GM19043 (cell line): ENCODE measurements at regions not wholly inside any gene's neighbourhood (a gene's known extent, or its start where the extent isn't known, plus 50 kb on each side); places are given as distances from the start of the nearest gene placed in this dataset.
"Not testable (repeated sequence)": the region's sequence is repeated elsewhere in the genome, so short reads cannot be mapped to it uniquely, and the experiment has no call there.

Experiments
- ATAC-seq: cut with Tn5 transposase; IDR thresholded peaks from one replicate; pipeline ENCODE4 v1.9.1; 2021; ENCODE audit warnings: low read depth; ENCODE audit not compliant: unreplicated experiment

DNA sequence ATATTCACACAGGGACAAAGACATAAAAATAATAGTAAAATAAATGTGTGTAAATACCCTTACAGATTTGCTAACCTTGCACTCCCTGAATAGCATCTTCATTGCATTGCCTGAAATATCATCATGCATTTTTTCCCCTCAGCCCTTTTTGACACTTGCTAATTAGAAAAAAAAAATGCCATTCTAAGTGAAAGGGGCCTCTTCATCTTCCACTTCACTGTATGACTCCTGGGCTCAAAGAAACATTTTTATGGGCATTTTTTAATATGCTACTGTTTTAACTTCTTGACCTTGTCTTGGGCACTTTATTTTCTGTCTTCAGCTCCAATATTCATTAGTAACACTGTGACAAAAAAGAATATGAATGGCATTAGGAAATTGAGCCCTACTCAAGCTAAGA, 1424.4 kb downstream of the CDH8 start:
- no peak for ATAC-seq

DNA sequence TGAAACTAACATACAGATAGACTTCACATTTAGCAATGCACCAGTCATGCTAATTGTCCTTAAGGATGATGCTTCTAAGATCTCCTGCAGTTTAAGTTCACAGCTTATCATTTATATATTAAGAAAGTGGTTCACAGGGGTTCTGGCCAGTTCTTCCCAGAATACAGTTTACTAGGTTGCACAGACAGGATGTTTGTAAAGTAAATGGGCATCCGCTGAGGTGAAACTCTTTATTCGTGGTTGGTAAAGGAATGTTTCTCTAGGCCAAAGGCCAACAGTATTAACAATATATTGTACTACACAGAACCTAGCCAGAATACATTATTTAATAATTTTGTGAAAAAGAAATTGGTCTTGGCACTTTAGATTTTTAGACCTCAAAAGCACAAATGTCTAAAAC, 1427.3 kb downstream of the CDH8 start:
- ATAC-seq = no peak

DNA sequence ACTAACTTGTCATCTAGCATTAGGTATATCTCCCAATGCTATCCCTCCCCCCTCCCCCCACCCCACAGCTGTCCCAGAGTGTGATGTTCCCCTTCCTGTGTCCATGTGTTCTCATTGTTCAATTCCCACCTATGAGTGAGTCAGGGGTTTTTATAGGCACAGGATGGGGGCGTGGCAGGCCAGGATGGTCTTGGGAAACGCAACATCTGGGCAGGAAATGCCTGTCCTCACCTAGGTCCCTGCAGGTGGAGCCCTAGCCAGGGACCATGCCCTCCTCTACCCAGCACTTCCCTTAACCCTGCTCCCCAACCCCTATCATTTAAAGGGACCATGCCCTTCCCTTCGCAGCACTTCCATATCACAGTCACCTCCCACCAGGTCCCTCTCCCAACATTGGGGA, 1430.6 kb downstream of the CDH8 start:
- not testable (repeated sequence) for ATAC-seq

DNA sequence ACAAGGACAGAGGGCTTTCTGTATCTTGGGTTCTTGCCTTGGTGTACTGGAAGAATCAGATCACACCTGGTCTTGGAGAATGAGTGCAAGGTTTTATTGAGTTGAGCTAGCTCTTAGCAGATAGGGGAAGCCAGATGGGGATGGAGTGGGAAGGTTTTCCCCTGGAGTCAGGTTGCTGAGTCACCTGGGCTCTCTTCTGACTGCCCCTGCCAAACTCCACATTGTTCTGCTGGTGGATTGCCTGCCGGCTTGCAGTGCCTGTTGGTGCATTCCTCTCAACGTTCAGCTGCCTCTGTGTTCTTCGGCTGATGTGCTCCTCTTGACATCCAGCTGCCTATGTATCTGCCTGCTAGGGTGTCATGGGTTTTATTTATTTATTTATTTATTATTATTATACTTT, 1431.1 kb downstream of the CDH8 start:
- ATAC-seq = no peak

DNA sequence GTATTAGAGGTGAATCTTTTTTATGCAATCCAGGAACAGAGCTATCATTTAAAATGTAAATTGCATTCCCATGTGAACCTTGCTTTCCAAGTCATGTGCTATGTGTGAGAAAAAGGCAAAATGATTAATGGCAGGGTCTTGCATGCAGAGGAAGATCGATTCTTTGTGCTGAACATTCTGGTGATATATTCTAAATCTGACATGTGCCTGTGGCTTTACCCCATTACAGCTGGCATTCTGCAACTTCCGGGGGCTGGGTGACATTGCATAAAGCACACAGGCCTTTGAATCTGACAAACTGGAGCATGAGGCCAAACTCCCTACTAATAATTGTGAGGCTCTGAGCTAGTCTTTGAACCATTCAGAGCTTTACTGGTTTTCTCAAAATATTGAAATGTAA, 1449.7 kb downstream of the CDH8 start:
- ATAC-seq = no peak

DNA sequence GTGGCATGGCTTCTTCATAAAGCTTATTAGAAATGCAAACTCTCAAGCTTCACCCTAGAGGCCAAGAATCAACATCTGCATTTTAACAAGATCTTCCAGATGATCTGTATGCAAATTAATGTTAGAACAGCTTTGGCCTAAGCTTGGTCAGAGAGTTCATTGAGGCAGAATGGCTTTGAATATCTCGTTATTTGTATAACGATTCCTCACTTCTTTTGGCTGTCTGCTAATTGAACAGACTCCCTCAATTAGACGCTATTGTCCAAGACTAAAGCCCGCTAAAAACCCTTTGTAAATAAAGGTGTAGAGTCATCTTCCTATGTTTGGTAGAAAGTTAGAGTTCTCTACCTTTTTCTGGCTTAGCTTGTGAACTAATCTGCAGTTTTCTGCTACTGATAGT, 1453.7 kb downstream of the CDH8 start:
- no peak for ATAC-seq

DNA sequence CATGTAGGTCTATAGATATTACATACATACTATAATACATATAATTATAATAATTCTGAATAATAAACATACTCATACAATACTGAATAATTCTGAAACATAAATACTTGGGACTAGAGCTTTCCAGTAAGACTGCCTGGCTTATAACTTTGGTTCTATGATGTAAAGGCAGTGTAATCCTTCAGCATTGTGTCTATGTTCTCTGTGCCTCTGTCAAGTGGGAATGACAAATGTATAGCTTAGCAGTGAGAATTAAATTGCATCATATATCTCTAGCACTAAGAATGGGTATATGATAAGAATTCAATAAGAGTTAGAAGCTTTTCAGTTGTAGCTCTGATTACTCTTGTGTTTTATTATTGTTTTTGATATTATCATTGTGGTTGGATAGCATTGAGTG, 1469.3 kb downstream of the CDH8 start:
- no peak for ATAC-seq

DNA sequence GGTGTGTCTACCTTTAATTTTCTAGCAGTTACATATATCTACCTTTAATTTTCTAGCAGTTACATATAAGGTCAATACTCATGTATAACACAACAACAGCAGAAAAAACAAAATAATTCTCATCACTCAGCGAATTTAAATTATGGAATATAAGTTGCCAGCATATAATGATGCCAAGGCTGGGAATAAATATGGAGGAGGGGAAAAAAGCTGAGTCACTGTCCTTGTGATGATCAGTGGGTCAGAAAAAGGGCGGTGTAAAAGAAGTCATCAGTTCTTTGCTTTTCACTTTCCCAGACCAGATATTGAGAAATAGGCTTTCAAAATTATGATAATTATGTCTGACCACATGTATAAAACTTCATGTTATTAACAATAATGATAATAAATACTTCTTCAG, 1471.7 kb downstream of the CDH8 start:
- no peak for ATAC-seq

DNA sequence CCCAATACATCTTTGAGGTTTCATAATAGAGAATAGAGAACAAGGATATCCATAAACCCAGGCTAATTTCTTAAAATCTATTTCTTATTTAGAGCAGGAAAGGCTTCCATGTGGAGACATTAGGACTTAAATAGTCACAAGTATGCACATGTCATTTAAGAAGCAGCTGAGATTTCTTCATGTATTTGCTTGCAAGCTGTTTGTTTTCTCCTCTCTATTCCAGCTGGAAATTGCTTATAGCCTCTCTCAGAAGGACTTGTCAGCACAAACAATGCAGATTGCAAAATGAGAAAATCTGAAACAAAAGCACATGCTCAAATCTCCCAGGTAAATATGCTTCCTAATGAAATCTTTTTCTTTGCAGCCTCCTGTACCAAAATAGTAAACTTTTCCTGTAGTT, 1473.1 kb downstream of the CDH8 start:
- ATAC-seq = no peak

DNA sequence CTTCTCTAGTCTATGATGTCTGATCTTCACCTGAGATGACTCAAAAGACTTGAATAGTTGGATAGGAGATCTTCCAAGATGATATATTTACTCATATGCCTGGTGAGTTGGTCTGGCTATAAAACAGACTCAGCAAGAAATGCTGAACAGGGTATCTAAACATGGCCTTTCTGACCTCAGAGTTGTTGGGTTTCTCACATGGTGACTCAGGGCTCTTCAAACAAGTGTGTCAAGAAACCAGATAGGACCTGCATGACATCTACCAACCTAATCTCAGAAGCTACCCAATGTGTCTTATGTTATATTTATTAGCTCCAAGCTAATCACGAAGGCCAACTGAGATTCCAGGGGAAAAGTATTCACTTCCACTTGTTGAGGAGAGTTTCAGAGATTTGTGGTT, 1477.3 kb downstream of the CDH8 start:
- no peak for ATAC-seq

DNA sequence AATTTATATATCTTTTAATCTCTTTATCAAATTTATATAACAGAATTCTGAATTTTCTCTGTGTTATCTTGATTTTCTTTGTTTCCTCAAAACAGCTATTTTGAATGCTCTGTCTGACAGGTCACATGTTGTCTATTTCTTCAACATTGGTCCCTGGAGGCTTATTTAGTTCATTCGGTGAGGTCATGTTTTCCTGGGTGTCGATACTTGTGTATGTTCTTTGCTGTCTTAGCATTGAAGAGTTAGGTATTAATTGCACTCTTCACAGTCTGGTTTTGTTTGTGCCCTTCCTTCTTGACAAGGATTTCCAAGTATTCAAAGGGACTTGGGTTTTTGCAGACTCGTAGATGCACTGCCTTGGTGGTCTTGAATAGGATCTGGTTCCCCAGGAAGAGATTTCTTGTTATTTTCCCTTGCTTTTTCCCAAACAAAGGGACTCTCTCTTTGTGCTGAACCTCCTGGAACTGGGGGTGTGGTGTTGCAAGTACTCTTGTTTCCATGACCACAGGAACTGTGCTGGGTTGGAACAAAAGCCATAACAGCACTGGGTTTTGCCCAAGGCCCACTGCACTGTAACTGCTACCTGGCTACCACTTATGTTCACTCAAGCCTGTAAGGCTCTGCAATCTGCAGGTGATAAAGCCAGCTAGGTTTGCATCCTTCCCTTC, 1483.0 kb downstream of the CDH8 start:
- no peak for ATAC-seq

DNA sequence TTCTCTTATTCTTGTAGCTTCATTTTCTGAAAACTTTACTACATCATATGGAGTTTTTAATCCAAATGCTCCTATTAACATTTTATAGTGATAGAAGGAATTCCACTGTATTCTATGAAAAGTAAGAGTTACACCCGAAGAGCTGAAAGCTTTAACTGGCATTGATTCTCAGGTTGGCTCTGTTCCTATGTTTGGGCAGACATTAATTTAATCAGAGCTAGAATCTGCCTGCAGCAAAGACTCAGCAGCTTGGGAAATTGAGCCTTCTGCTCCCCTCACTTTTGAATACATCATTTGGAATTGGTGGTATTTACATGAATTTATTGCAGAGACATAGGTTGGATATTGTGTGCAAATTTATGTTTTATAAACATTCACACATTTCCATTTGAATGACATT, 1494.7 kb downstream of the CDH8 start:
- no peak for ATAC-seq

DNA sequence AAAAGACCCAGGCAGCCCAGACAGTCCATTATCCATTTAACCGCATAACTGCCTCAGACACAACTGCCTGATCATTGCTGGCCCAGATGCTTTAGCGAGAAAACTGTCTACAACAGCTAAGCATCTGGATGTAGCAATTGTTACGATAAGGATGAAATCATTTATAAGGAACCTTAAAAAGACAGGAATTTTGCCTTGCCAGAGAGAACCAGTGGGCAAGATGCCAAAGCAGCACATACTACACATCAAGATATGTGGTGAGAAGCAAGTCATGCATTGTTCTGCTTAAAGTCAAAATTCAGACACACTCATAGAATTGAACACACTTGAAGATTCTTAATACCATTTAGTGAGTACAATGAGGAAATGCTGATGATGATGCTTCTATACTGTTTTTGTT, 1525.3 kb downstream of the CDH8 start:
- ATAC-seq = no peak

DNA sequence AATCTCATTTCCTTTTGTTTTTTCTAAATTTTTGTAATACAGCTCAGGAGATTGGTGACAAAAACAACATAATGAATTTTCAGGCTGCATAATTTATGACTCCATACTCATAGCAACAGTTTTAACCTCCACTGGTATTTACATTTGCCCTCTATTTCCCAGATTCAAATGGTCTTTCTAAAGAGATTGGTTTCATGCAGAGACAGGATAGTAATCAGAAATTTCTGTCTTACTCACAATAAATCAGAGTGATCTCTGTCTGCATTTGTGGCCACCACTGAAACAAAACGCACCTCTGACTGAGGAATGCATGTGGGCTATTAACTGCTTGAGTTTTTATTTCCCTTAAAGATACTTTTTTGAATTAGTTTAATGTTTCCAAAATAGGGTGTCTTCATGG, 1526.0 kb downstream of the CDH8 start:
- no peak for ATAC-seq

DNA sequence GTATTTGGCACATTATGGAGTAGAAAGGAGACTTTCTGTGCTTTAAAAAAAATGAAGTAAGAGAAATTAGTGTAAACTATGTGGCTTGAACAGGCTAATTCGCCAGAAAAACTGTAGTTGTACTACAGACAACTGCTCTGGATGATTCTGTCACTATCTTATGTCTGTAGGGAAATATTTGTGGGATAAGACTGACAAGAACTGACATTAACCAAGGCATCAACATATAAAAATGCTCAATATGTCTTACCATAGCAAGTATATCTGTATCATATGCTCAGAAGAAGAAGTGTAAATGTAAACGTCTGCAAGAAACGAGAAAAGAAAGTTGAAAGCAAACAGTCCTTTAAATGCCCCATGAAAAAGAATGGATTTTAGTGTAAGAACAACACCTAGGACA, 1545.0 kb downstream of the CDH8 start:
- ATAC-seq = no peak

DNA sequence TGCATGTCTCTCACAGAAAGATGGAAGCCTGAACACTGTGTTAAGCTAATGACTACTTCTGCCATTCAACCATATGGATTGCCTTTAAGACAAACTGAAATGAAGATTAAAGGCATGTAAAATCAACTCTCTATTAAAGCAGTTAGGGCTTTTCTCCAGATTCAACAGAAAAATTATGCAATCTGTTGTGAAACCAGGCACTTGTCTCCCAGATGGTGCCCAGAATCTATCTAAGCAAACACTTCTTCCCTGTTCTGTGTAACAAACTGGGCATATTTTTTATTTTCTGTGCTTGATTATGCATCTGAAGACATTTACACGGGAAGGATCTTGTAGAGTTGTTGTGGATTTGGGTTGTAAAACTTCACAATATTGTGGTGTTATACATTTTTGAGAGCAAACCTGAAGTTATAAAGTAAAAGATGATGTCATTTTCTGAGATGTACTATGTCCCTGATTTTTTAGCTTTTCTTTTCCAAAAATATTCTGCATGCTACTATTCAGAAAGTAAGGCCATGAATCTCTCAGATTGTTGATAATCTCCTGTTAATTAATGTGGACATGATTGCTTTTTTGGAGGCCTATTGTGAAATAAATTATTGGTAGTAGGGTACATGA, 1550.3 kb downstream of the CDH8 start:
- ATAC-seq = no peak

DNA sequence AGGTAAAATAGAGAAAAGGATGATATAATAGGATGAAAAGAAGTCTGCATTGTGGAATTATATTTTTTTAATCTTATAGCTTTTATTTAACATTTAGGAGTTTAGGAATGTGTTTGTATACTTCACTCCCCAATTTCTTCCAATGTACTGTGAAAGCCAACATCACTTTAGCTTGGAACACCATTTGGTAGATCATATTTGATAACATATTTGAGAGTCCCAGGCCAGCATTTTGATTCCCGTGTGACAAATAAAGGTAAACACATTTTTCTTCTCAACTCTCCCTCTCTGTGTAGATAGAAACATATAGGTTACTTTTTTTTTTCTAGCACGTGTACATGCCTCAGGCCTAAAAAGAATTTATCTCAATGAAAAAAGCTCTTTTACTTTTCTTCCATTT, 1551.3 kb downstream of the CDH8 start:
- no peak for ATAC-seq

DNA sequence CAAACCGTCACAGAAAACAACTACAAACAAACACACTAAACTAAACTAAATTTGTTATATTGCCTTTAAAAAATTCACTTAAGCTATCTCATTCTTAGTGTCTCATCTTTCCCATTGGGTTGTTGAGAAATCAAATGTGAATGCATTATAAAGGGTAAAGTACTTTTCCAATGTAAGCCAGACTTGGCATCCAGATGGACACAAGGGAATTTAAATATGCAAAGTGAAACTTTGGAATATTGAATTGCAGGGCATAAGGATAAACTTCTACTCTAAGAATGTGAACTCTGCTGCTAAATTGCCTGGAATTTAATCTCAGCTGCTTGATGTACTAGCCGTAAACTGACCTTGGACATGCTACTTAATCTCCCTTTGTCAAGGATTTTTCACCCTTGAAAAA, 1554.6 kb downstream of the CDH8 start:
- no peak for ATAC-seq

DNA sequence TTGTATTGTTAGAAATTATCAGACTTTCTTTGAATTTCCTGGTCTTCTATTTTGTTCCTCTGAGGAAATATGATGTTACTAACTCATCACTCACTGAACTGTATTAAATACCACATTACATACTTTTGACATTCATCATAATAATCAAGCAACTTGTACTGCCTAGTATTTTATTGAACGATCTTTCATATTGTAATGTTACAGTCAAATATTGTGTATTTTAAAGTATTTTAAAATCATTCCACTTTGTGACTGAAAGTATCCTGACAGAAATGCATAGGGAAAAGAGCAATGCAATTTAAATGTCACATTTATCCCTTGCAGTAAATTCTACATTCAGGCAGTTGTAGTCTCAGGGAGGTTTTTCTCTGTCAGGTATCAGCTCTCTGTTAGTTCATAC, 1557.4 kb downstream of the CDH8 start:
- no peak for ATAC-seq

DNA sequence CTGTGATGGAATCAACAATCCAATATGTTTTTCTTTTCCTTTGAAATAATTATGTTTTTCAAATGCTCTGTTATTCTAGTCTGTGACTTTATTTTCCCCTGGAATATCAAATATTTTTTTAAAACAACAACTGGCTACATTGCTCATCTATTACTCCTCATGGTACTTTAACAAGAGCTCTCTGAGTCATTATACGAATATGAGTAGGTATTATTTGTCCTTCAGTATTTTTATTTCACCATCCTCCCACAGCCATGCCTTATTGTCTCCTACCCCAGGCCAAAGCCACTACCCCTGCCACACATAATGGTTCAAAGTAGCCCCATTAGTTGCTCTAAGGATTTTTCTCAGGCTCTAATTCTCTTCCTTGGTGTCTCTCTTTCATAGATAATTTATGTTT, 1572.3 kb downstream of the CDH8 start:
- ATAC-seq = no peak

DNA sequence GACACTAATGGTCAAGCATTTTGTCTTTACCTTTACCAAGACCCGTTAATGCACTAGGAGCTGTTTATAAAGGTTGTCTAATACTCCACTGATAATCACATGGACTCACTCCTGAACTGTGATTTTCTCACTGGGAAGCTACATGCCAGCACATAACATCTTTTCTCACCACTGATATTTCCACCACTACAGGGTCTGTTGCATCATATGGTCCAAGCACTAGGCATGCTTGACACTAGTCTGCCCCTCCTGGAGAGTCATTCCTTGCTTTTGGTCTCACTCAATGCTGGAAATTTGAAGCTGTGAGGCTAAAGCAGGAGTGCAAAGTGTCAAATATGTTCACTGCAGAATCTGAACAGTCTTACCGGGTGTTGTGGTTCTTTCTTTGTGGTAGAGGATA, 1576.8 kb downstream of the CDH8 start:
- no peak for ATAC-seq

DNA sequence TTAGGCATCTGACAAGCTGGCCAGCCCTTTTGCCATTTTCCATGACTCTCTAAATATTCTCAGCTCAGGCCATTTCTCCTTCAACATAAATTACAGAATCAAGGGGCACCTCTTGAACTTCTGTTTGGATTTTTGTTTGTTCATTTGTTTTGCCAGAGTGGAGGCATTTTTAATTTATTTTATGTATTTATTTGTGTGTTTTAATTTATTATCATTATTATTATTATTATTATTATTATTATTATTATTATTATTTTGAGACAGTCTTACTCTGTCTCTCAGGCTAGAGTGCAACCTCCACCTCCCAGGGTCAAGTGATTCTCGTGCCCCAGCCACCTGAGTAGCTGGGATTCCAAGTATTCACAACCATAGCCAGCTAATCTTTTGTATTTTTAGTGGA, 1578.0 kb downstream of the CDH8 start:
- no peak for ATAC-seq

DNA sequence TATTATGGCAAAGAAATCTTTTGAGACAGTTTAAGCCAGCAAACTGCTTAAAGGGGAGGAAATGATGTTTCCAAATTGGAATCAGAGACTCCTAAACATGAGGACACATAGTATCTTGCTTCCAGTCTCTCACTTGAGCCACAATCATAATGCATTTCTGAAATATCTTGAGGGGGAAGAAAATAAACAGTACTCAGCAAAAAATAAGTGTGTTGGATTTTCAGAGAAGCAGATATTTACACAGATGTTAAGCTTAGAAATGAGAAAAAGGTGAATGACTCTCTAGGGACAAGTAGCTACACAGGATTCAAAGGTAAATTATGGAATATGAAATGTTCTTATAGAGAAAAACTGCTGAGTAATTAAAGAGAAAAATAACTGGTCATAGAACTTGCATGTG, 1583.6 kb downstream of the CDH8 start:
- no peak for ATAC-seq
